C4-2B (cell line): ENCODE measurements at regions not wholly inside any gene's neighbourhood (a gene's known extent, or its start where the extent isn't known, plus 50 kb on each side); places are given as distances from the start of the nearest gene placed in this dataset.

Experiments
- CTCF ChIP-seq: fragments of 450-650 bp; conservative IDR thresholded peaks from 2 replicates; pipeline ENCODE4 v1.5.1; 2017; ENCODE audit warnings: mild to moderate bottlenecking
- ZFX ChIP-seq: fragments of 450-650 bp; IDR thresholded peaks from 2 replicates; pipeline ENCODE4 v1.6.1; 2017

- TF ChIP-seq CTCF = no peak
- TF ChIP-seq ZFX = no peak
Measured at GRCh38 chr17:74145756-74146155, 57.7 kb upstream of the RPL38 start.
